NB4 (cell line): ENCODE measurements at regions not wholly inside any gene's neighbourhood (a gene's known extent, or its start where the extent isn't known, plus 50 kb on each side); places are given as distances from the start of the nearest gene placed in this dataset.

Source experiments
- MYC ChIP-seq: IDR thresholded peaks from 2 replicates; pipeline ENCODE4 v1.6.1; 2011; ENCODE audit warnings: low read depth, low read length
- POLR2A ChIP-seq: IDR thresholded peaks from 2 replicates; pipeline ENCODE4 v1.6.1; 2011; ENCODE audit warnings: mild to moderate bottlenecking; ENCODE audit not compliant: insufficient read length; ENCODE audit errors: extremely low read depth
- TF ChIP-seq, protein P1 (sequence below): IDR thresholded peaks from one replicate; pipeline ENCODE4 v1.5.1; 2012; ENCODE audit warnings: low read depth, low read length
- TF ChIP-seq, protein P2 (sequence below): IDR thresholded peaks from 2 replicates; pipeline ENCODE4 v1.6.1; 2011; ENCODE audit warnings: low read depth, low read length

DNA sequence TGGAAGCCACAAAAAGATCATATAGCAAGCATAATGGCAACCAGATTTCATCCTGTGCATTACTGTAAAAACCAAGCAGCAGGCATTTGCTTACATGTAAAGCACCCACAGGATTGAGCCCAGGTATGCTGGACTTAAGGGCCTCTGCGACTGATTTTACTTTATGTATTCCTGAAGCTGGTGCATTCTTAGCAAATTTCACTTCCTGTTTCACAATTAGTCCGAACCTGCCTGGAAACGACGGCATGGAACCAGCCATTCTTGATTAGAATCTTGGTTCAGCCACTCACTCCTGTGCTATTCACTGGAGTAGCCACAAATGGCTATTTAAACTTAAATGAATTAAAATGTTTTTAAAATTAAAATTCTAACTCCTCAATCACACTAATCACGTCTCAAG, 239.2 kb downstream of the NUAK1 start:
- TF ChIP-seq, protein P1, sequence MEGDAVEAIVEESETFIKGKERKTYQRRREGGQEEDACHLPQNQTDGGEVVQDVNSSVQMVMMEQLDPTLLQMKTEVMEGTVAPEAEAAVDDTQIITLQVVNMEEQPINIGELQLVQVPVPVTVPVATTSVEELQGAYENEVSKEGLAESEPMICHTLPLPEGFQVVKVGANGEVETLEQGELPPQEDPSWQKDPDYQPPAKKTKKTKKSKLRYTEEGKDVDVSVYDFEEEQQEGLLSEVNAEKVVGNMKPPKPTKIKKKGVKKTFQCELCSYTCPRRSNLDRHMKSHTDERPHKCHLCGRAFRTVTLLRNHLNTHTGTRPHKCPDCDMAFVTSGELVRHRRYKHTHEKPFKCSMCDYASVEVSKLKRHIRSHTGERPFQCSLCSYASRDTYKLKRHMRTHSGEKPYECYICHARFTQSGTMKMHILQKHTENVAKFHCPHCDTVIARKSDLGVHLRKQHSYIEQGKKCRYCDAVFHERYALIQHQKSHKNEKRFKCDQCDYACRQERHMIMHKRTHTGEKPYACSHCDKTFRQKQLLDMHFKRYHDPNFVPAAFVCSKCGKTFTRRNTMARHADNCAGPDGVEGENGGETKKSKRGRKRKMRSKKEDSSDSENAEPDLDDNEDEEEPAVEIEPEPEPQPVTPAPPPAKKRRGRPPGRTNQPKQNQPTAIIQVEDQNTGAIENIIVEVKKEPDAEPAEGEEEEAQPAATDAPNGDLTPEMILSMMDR = no peak
- no peak for TF ChIP-seq POLR2A
- TF ChIP-seq, protein P2, sequence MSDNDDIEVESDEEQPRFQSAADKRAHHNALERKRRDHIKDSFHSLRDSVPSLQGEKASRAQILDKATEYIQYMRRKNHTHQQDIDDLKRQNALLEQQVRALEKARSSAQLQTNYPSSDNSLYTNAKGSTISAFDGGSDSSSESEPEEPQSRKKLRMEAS = no peak
- TF ChIP-seq MYC = no peak
